Activated CD4-positive, CD25-positive, alpha-beta regulatory T cell (primary cell): ENCODE measurements at regions not wholly inside any gene's neighbourhood (a gene's known extent, or its start where the extent isn't known, plus 50 kb on each side); places are given as distances from the start of the nearest gene placed in this dataset.
"Not testable (repeated sequence)": the region's sequence is repeated elsewhere in the genome, so short reads cannot be mapped to it uniquely, and the experiment has no call there.

ENCODE experiments used
- DNase-seq, 4 experiments: peaks; one replicate each; lab custom pipeline; 2025; lab: John Stamatoyannopoulos, UW

GRCh38 chr17:33695431-33695830 lies 402.3 kb upstream of the ASIC2 start:
- no peak for DNase-seq

- no peak for DNase-seq
Measured at GRCh38 chr17:33696102-33696501, 403.0 kb upstream of the ASIC2 start.

DNA sequence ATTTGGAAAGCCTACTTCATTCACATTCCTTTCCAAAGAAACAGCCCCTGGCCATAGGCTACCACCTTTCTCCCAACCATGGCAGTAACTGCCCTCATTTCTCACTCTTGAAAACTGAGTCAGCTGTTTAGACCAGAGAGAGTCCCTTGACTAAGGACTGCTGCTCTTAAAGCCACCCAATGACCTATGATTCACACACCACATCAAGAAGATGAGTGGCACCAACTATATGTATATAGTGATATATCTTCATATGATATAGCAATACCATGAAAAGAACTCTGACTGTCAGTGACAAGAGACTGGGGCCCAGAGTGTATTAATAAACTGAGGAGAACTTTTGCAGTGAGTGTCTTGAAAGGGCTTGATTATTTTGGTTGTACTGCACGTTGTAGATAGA lies 404.5 kb upstream of the ASIC2 start:
- no peak for DNase-seq

DNA sequence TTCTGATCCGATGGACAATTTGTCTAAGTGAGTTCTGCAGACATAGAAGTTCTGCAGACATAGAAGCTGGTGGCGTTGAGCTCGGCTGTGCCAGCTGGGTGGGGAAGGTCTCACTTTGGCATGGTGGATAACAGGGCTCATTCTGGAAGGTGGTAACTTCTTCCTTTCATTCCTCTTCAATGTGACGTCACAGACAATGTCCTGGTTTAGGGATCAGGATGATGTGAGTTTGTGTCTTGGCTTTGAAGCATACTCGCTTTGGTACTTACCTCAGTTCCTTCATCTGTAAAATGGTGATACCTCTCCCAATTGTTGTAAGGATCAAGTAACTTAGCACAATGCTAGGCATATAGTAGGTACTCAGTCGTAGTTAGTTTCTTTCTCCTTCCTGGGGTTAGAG lies 408.8 kb upstream of the ASIC2 start:
- no peak for DNase-seq

DNA sequence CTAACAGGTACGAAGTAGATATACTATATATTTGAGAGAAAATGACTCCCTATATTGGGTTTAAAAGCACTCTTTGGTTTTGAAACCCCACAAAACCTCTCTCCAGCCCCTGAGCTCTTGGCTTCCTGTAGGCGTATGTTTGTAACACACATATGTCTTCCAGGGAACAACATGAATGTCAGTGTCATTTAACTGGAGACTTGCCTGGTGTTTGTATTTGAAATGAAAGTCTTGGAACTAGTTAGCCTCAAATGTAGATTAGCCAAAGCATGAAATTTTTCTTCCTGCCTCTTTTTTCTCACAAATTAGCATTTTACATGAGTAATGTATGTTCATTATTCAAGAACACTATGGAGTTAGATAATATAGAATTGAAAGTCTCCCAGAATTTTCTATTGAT lies 411.8 kb upstream of the ASIC2 start:
- no peak for DNase-seq

- no peak for DNase-seq
Measured at GRCh38 chr17:33709881-33710280, 416.8 kb upstream of the ASIC2 start.

GRCh38 chr17:33712120-33712519 lies 419.0 kb upstream of the ASIC2 start:
- no peak for DNase-seq

DNA sequence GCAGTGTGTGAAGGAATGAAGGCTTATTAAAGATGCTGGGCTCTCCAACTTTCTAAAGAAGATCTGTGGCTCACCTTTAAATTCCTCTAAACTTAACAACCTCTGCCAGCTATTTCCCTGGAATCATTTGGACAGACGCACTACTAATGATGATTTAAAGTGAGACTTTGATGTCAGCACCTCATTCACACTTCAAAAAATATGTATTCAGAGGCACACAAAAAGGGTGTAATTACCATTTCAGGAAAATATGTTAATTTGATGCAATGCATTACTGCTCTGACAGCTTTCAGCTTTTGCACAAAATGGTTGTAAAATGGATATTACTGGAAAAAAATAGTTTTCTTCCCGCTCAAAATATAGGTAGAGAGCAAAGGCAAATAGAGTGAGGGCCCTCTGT lies 423.9 kb upstream of the ASIC2 start:
- no peak for DNase-seq

DNA sequence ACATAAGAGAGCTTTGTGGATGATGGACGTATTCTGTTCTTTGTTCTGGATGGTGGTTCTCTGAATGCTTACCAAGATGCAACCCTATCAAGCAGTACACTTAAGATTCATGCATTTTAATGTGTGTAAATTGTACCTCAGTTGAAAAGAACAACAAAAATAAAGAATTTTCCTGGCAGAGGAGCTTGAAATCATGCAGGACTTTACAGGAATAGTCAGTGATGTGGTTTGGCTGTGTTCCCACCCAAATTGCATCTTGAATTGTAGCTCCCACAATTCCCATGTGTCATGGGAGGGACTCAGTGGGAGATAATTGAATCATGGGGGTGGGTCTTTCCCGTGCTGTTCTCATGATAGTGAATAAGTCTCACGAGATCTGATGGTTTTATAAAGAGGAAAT lies 430.6 kb upstream of the ASIC2 start:
- DNase-seq = not testable (repeated sequence)

DNA sequence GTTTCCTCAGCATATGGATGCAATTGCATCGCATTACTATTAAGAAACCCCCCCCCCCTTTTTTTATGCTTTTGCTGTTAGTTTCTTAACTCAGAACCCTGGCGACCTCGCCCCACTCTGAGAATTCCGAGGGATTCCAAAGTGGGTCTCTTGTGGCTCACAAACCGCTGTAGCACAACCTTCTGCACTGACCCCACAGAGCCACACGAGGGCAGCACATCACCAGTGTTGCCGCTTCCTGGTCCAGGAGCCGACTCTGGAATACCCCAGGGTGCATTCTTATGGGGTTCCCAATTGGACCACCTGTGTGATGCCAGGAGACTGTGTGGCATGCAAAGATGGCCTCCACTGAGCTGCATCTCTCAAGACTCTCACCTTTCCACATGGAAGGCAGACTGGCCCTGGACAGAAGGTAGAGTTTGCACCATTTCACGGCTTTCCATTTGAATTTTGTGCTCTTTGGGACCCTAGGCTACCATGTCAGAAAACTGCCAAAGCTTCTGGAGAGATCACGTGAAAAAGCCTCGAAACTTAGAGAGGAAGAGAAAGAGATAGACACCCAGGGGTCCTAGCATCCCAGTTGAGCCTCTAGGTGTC lies 432.7 kb upstream of the ASIC2 start:
- no peak for DNase-seq

GRCh38 chr17:33730131-33730530 lies 437.0 kb upstream of the ASIC2 start:
- no peak for DNase-seq

GRCh38 chr17:33732116-33732515 lies 439.0 kb upstream of the ASIC2 start:
- no peak for DNase-seq

GRCh38 chr17:33739714-33740113 lies 446.6 kb upstream of the ASIC2 start:
- no peak for DNase-seq

DNA sequence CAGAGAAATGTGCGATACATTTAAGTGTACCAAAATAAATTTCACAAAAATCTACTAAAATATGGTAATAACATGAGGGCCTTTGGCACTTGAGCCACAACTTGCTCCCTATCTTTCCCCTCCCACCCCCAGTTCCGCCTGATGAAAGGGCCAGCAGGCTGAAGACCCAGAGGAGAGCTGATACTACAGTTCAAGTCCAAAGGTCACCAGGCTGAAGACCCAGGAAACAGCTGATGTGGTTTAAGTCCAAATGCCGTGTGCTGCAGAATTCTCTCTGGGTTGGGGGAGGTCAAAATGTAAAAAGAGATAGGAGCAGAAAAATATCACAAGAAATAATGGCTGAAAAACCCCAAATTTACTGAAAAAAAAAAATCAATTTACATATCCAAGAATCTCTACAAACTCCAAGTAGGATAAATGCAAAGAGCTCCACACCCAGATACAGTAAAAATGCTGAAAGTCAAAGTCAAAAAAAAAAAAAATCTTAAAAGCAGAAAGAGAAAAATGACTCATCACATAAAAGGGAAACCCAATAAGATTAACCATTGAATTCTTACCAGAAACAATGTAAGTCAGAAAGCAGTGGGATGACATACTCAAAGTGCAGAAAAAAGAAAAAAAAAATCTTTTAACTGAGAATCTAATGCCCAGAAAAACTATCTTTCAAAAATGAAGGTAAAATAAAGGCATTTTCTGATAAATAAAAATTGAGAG lies 452.1 kb upstream of the ASIC2 start:
- no peak for DNase-seq

GRCh38 chr17:33749171-33749570 lies 456.1 kb upstream of the ASIC2 start:
- DNase-seq = no peak

DNA sequence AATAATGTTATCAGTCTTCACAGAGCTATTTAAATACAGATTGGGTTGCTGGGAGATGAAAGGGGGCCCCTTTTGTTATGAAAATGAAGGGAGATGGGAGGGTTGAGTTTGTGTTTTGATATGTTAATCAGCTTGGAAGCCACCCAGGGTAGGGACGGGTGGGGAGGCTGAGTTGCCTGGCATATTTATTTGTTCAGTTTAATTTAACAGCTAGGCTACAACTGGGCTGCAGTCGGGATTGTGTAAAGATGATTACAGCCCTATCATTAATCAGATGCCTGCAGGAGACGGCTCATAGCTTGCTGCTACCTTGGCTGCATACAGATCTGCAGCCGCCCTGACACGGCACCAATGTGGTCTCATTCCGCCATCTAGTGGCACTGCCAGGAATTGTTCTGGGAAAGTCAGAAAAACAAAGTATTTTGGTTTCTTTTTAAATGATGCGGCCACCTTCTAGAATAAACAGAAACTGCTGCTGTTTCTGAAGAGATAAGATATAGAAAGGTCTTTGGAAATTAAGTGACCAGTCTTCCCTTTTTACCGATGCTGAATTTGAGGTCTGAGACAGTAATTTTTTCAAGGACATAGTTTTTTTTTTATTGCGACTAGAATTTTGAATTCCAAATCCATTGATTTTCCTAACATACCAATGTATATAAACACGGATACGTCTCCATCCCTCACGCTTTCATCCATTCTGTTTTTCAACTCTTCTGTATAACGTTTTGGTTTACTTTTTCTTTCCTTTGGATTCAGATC lies 458.0 kb upstream of the ASIC2 start:
- DNase-seq = peak; percentile 2 to 35 (median 27)

DNA sequence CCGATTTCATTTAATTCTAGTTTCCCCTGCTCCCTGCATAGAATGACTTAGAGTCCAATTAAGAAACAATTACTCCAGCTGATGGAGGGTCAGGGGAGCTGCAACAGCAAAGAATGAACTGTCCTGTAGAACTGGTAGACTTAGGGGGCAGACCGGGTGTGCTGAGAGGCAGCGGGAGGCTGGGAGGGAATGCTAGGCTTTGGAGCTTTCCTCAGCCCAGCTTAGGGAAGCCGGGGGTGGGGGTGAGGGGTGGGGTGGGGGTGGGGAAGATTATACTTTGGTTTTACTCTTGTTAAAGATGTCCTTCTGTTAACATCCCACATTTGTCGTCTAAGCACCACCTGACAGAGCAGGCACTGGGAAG lies 458.6 kb upstream of the ASIC2 start:
- DNase-seq = no peak

DNA sequence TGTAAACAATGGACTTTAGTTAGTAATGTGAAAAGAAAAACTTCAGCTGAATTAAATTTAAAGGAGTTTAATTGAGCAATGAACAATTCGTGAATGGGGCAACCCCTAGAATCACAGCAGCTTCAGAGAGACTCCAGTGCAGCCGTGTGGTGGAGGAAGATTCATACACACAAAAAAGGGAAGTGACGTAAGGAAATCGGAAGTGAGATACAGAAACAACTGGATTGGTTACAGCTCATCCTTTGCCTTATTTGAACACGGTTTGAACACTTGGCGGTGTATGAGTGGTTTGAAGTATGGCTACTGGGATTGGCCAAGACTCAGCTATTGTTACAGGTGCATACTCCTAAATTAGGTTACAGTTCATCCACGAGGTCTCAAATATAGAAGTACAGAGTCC lies 460.4 kb upstream of the ASIC2 start:
- DNase-seq = no peak

DNA sequence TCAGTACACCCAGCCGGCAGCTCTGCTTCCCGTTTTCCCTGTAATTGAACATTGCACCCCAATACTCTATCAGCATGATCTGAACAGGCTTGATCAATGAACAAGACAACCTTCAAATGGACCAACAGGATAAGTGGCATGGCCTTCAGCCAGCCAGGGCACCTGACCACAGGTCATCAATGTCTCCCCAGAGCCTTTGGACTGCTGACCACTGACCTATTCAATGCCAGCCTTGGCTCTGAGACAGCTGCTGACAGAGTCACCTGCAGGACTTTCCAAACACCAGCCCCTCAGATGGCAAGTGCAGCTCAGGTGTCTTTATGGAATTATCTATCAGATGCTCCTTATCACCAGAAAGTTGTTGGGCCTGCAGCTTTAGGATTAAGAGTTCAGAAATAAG lies 462.9 kb upstream of the ASIC2 start:
- DNase-seq = no peak

- DNase-seq = no peak
Measured at GRCh38 chr17:33765871-33766270, 472.8 kb upstream of the ASIC2 start.

GRCh38 chr17:33766721-33767120 lies 473.6 kb upstream of the ASIC2 start:
- DNase-seq = no peak

GRCh38 chr17:33769066-33769465 lies 476.0 kb upstream of the ASIC2 start:
- no peak for DNase-seq

- DNase-seq = no peak
Measured at GRCh38 chr17:33776304-33776703, 478.8 kb upstream of the CCL2 start.
